GM19395 (cell line): ENCODE measurements at regions not wholly inside any gene's neighbourhood (a gene's known extent, or its start where the extent isn't known, plus 50 kb on each side); places are given as distances from the start of the nearest gene placed in this dataset.
"Not testable (repeated sequence)": the region's sequence is repeated elsewhere in the genome, so short reads cannot be mapped to it uniquely, and the experiment has no call there.

Experiments
- ATAC-seq: cut with Tn5 transposase; IDR thresholded peaks from one replicate; pipeline ENCODE4 v1.9.1; 2021; ENCODE audit warnings: mild to moderate bottlenecking, moderate library complexity; ENCODE audit not compliant: unreplicated experiment

- ATAC-seq = no peak
Observed at GRCh38 chr4:133598779-133599178, 449.7 kb downstream of the PCDH10 start.

- ATAC-seq = no peak
Observed at GRCh38 chr4:133597251-133597650, 448.2 kb downstream of the PCDH10 start.

DNA sequence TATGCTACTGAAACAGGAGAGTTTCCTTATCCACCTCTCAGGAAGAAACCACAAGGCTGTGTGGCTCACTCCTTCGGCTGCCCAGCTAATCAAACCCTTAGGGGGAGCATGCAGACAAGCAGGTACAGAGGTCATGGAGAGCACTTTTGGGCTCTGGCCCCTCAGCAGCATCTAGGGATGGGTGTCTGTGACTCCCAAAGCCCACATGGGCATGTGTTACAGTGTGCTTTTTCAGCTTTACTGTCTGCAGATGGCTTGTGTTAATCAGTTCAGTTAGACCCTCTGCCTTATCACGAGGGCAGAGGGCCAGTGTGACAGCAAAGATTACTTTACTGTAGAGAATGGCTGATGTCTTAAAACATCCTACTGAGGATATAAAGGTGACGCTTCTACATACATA lies 447.4 kb downstream of the PCDH10 start:
- ATAC-seq = no peak

- ATAC-seq = no peak
Observed at GRCh38 chr4:133594390-133595207, 445.5 kb downstream of the PCDH10 start.

DNA sequence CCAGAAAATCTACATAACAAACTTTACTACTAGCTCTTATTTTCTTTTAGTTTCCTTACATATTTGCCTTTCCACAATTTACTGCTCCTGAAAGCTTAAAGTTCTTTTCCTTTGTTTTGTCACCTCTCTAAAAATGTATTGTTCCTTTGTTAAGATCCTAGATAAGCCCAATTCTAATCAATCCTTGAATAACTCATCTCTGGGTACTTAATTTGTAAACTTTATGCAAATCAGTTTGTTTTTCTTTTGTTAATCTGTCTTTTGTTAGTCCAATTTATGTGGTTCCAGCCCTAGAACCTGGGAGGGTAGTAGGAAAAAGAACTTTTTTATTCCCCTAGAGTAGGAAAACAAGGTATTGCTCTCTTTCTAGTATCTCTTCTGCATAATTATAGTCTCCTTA lies 444.7 kb downstream of the PCDH10 start:
- no peak for ATAC-seq

- ATAC-seq = no peak
Observed at GRCh38 chr4:133592591-133592990, 443.5 kb downstream of the PCDH10 start.

DNA sequence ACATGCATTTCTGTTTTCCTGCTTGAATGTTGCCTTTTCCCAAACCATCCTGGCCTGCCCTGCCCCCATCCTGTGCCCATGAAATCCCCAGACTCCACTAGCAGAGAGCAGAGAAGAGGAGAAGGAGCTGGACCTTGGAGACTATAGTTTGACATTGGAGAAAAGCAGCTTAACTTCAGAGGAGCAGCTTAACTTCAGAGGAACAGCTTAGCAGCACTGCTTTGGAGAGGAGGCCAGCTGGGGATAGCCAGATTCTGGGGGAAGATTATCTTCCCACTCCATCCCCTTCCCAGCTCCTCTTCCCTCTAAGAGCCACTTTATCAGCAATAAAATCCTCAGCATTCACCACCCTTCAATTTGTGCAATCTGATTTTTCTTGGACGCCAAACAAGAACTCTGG lies 443.0 kb downstream of the PCDH10 start:
- no peak for ATAC-seq

- no peak for ATAC-seq
Observed at GRCh38 chr4:133588306-133588705, 439.2 kb downstream of the PCDH10 start.

- ATAC-seq = no peak
Observed at GRCh38 chr4:133585323-133585722, 436.2 kb downstream of the PCDH10 start.

GRCh38 chr4:133584714-133585113 lies 435.6 kb downstream of the PCDH10 start:
- no peak for ATAC-seq

DNA sequence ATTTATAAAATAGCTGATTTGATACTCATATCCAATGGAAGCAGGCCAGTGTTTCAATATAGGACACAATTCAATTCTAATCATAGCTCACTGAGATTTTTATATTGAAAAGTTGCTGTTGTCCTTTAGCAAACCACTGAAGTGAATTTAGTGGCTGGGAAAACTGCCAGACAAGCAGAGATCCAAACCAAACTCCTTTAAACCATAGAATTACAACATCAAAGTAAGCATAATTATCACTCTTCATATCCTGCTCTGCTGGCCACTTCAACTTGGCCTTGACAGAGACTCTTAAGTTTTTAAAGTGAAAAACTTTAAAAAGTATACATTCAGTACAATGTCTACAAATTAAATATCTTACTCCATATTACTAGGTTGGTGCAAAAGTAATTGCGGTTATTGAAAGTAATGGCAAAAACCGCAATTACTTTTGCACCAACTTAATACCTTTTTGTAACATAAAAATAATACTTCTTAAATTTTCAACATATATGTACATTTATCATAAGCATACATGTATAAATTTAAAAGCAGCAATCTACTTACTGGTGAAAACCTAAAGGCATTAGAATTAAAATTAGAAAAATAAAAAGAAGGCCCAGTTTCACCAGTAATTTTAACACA lies 433.0 kb downstream of the PCDH10 start:
- ATAC-seq = no peak

GRCh38 chr4:133574248-133574647 lies 425.2 kb downstream of the PCDH10 start:
- no peak for ATAC-seq

DNA sequence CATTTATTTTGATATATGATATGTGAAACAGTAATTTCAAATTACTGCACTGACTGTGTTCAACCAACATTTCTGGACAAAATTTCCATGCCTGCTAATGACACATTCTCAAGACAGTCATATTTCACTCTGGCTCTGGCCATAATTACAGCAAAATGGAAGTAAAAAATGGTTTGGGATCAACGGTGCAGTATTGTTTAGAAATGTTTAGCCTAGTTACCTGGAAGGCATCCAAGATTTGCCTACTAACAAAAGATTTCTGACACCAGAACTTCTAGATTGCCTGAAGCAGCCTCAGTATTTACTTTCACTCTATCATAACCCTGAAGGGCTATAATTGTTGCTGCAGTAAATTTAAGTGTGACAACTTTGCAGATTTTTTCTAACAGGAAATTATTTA lies 416.3 kb downstream of the PCDH10 start:
- ATAC-seq = no peak

DNA sequence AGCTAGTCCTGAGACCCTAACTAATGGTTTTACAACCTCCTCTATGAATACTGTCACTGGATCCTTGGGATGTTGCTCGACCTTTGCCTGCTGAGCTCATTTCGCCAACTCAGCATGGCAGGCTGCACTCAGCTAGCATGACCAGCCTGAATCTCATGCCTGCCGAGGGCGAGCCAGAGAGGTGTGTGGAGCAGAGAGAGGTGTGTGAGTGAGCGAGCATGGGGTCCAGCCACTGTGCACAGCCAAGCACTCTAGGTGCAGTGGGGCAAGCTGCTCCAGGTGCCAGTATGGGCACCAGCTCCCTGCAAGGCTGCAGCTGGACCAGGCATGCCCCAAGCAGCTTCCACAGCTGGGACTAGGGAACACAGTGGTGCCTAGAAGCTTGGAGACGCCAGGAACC lies 410.9 kb downstream of the PCDH10 start:
- ATAC-seq = no peak

GRCh38 chr4:133555671-133556070 lies 406.6 kb downstream of the PCDH10 start:
- no peak for ATAC-seq

DNA sequence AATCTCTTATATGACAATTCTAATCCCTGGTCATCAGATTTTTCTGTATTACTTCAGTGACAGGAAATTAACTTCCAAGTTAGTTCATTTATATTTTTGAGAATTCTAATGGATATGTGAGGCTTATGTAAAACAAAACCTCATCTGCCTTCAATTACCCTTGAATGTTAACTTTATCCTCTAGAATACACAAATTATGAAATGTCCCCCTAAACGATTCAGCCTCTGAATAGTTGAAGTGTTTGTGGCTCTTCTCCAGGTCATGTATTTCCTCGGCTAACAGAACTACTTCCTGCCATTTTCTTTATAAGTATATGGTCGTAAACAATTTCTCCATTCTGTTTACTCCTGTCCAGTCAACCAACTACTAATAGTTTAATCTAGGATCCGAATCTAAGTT lies 401.3 kb downstream of the PCDH10 start:
- ATAC-seq = no peak

GRCh38 chr4:133544097-133544496 lies 395.0 kb downstream of the PCDH10 start:
- ATAC-seq = no peak

- no peak for ATAC-seq
Observed at GRCh38 chr4:133537780-133538281, 388.7 kb downstream of the PCDH10 start.

DNA sequence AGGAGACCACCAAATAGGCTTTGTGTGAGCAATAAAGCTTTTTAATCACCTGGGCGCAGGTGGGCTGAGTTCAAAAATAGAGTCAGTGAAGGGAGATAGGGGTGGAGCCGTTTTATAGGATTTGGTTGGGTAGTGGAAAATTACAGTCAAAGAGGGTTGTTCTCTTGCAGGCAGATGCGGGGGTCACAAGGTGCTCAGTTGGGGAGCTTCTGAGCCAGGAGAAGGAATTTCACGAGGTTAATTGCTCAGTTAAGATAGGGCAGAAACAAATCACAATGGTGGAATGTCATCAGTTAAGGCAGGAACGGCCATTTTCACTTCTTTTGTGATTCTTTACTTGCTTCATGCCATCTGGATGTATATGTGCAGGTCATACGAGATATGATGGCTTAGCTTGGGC lies 385.1 kb downstream of the PCDH10 start:
- ATAC-seq = not testable (repeated sequence)

GRCh38 chr4:133524369-133524768 lies 375.3 kb downstream of the PCDH10 start:
- no peak for ATAC-seq

GRCh38 chr4:133513901-133514300 lies 364.8 kb downstream of the PCDH10 start:
- ATAC-seq = no peak

- no peak for ATAC-seq
Observed at GRCh38 chr4:133498149-133498548, 349.1 kb downstream of the PCDH10 start.
